Effector CD4-positive, alpha-beta T cell (primary cell): ENCODE measurements at regions not wholly inside any gene's neighbourhood (a gene's known extent, or its start where the extent isn't known, plus 50 kb on each side); places are given as distances from the start of the nearest gene placed in this dataset.
"Not testable (repeated sequence)": the region's sequence is repeated elsewhere in the genome, so short reads cannot be mapped to it uniquely, and the experiment has no call there.

Source experiments
- DNase-seq: peaks from one replicate; pipeline ENCODE4 v3.0.0-alpha.2; 2020

- DNase-seq: no peak
Measured at GRCh38 chr6:139533573-139534471, 159.4 kb upstream of the CITED2 start.

DNA sequence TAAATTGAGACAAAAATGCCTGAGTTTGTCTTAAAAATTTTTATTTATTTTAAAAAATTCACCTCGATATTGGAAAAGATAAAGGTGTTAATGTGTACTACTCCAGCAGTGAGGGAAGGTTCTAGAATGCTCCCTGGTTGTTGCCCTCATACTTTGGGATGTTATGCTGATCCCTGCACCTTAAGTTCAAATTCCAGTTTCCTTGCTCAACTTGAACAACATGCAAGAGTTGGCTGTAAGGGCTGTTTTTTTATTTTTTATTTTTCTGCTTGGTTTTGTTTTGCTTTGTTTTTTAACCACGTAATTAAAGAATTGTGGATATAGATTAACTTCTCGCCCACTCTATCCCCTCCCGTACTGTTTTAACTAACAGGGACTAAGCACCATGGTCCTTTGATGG lies 158.7 kb upstream of the CITED2 start:
- no peak for DNase-seq

DNA sequence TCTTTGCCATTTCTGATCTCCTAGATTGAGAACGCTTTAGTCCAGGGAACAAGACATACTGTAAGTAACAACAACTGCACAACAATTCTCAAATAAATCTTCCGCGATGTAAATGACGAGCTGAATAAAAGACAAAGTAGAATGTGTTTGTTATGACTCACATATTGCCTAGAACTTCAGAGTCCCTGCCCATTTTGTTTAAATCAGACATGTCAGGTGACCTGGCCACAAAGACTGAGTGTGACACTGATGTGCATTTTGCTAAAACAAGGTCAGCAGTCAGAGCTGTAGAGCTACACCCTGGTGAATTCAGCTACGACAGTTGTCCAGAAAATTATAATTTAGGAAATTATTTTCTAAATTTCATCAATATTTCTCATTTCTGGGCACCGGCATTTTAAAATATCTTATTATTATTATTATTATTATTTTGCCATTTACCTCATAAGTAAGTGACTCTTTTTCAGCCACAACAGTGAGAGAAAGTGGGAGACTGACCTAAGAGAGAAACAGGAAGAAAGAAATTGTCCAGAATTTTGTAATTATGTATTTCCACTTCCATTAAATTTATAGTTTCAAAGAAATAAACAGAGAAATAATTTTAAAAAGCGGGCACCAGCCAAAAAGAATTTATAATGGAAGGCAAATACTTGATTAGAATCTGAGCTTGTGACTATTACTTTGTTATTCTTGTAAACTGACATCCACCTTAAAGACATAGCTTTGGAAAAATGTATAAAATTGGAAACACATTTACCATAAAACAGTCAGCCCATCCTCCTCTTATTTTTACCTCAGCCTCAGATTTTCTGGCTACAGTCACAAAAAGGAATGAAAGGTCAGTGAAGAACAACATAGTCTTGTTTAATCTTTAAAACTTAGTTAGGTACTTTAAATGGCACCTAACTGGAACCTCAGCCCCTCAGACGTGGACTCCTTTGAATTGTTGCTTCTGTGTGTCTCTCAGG lies 157.0 kb upstream of the CITED2 start:
- DNase-seq: peak; percentile 34

DNA sequence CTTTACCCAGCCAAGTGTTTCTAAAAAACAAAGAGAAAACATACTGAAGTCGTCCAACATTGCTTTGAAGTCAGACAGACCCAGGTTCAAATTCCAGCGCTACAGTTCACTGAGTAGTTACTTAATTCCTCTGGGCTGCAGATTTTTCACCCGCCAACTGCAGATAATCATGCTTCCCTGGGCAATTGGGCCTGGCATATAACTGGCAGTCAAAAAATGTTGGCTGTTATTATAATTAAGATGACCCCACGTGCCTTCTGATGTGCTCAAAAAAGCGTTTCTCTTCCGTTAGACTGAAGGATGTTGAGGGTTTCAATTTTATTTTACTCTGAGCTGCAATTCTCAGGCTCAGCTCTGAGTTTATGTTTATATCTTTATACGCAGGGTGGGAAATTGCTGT lies 156.1 kb upstream of the CITED2 start:
- DNase-seq: no peak

DNA sequence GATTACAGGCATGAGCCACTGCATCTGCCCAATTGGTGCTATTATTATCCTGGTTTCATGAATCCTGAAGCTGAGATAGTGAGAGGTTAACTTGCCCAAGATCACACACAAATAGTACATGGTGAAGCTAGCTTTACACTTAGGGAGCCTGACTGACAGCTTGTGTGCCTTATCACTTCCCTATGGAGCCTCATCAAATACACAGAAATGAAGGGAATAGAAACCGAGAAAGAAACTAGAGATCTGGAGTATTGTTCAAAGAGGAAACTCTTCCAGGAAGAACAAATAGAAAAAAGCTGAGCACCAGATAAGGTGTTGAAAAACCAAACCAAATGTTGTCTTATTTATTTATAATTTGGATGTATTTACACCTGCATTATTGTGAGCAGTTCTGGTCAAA lies 155.0 kb upstream of the CITED2 start:
- no peak for DNase-seq

- no peak for DNase-seq
Measured at GRCh38 chr6:139528471-139528870, 154.0 kb upstream of the CITED2 start.

DNA sequence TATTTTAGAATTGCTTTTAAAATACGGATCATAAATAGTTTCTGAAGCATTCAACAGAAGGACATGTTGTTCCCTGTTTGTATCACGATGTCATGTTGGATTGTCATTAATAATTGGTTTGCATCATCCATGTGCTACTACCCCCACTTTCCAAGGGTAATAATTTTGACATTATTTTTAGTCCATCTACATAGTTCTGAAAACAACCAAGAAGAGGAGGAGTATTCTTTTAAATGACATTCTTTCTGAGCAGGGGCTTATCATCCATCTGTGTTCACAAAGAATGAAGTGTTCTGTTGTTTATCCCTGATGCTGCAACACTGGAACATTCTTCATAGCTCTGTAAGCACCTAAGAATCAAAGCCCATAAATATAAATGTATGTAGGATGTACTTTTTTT lies 151.0 kb upstream of the CITED2 start:
- no peak for DNase-seq

DNA sequence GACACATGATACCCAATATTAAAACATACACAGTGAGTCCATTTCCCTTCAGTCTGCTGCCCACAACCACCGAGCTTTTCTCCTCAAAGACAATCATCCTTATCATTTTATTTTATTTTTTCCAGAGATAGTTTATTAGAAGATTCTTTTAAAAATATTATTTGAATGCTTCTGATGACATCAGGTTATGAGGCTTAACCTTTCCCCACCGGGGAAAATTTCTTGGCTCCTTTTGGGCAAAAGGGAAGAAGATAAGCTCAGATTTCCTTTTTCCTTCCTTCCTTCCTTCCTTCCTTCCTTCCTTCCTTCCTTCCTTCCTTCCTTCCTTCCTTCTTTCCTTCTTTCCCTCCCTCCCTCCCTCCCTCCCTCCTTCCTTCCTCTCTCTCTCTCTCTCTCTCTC lies 149.5 kb upstream of the CITED2 start:
- DNase-seq: no peak

DNA sequence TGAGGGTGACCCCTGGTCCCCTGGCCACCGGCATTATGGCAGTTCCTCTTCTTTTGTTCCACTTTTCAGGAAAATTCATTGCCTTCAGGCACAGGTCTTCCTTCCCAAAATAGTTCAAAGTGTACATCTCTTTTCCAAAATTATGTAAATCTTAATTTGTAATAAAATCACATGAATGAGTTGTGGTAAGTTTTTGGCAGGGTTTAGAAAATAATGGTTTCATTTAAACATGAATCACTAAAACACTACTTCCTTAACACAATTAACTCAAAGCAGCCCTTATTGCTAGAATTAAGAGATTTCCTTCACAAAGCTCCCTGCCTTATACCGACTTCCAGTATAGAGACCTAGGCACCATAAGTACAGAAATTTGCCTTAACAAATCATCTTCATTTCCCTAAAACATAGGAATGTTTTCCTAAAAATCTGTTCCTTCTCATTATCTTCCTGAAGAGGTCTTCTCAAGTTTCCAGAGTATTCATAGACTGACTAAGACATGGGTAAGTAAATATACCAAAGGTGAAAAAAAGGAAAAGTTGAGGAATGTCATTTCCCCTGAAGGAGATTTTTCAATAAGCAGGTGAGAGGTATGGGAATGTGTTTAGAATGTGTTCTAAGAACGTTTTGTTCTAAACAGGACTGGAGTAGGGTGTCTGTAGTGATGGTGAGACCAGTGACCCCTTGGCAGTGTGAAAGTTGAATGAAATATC lies 148.2 kb upstream of the CITED2 start:
- no peak for DNase-seq

DNA sequence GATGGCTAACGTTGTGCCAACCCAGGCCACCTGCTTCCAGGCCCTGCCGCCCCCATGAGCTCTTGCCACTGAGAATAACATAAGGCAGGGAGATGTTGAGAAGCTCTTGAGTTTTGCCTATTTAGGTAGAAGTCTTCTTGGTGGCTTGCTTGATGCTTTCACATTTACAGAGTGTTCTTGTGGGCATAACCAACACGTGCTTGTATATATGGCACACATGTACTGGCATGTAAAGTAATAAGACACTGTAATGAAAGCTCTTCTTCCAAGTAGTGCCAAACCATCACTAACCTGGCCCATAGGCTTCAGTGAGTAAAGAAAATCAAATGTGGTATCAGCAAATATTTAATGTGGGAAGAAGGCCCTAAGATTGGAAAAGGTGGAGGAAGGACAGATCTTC lies 146.9 kb upstream of the CITED2 start:
- DNase-seq: no peak

DNA sequence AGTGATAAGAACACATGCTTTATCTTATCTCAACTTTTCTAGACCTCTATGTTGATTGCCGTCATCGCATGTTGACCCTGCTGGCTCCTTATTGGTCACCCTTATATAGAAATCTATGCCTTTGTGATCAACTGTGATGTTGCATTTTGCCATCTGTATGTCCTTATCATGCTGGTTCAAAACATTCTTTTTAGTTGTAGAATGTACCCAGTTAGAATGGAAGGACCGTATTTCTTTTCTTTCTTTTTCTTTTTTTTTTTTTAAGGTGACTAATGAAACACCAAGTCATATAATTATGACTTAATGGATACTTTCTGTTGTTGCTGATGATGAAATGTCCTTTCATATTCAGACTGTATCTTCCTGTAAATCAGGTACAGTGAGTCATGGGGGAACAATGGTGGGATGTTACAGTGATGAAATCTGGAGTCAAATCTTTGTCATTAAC lies 145.9 kb upstream of the CITED2 start:
- DNase-seq: no peak

GRCh38 chr6:139519571-139520031 lies 145.2 kb upstream of the CITED2 start:
- no peak for DNase-seq

GRCh38 chr6:139519097-139519496 lies 144.6 kb upstream of the CITED2 start:
- DNase-seq: no peak

GRCh38 chr6:139518556-139519091 lies 144.2 kb upstream of the CITED2 start:
- no peak for DNase-seq

DNA sequence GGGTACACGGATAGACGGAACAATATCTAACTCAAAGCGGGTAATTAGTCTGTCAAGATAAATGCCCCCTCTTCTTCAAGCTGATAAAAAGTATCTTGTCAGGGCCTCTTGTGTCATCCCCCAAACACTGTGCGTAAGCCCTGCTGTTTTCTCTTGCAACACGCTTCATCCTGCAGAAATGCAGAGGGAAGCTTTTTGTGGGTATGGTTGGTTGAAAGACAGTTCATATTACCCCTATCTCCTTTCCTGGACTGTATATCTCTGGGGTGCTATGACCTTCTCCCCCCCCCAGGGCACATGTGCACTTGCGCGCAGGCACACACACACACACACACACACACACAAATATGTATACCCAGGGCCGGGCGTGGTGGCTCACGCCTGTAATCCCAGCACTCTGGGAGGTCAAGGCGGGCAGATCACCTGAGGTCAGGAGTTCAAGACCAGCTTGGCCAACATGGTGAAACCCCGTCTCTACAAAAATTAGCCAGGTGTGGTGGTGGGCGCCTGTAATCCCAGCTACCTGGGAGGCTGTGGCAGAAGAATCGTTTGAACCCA lies 143.6 kb upstream of the CITED2 start:
- DNase-seq: not testable (repeated sequence)

GRCh38 chr6:139515511-139515910 lies 141.1 kb upstream of the CITED2 start:
- DNase-seq: no peak

DNA sequence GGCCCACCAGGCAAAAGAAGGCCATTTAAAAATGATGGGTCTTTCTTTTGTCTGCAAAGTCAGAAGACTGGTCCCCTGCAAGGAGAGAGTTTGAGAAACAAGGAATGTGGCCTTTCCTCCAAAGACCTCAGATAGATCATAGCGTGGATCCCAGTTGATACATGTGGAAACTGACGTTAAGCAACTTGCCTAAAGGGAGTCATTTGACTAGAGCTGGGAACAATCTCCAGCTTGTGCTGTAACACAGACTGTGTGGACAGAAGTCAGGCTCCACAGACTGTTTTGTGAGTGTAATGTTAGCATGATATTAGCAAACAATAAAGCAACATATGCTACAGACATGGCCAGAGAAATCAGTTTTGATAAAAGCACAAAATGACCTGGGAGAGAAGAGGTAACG lies 140.4 kb upstream of the CITED2 start:
- DNase-seq: no peak

DNA sequence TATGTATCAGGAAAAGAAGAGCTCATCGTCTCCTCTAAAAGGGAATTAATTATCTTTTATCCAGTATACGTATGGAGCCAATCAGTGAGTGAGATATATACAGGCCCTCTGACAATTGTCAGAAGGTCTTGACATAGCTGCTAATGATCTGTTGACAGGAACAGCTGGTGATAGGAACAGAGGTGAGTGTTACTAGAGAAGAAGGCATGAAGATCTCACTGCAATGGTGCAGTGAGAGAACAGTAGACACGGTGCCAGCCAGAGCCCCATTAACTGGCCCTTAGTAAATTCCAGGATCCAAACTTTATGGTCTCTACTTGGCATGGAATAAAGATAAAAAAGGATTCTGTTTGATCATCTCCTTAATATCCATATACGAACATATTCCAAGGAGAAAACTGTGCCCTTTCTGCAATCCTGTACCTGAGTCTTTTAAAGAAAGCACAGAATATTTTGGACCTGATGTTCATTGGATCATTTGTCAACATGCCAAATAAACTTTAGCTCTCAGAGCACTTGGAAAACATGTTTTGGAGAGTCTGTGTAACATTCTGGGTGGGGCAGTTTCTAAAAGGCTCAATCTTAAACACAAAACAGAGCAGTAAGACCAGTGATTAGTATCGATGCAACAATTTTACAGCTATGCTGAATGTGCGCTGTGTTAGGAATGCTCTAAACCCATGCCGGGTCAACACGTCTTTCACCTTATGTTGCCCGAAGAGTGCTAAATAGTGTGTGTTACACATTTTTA lies 135.8 kb upstream of the CITED2 start:
- no peak for DNase-seq

- no peak for DNase-seq
Measured at GRCh38 chr6:139509167-139509566, 134.7 kb upstream of the CITED2 start.

GRCh38 chr6:139508576-139508975 lies 134.1 kb upstream of the CITED2 start:
- DNase-seq: no peak

- DNase-seq: no peak
Measured at GRCh38 chr6:139508023-139508422, 133.6 kb upstream of the CITED2 start.
